ENCODE measurements at regions not wholly inside any gene's neighbourhood (a gene's known extent, or its start where the extent isn't known, plus 50 kb on each side); places are given as distances from the start of the nearest gene placed in this dataset.
"Not testable (repeated sequence)": the region's sequence is repeated elsewhere in the genome, so short reads cannot be mapped to it uniquely, and the experiment has no call there.

DNA sequence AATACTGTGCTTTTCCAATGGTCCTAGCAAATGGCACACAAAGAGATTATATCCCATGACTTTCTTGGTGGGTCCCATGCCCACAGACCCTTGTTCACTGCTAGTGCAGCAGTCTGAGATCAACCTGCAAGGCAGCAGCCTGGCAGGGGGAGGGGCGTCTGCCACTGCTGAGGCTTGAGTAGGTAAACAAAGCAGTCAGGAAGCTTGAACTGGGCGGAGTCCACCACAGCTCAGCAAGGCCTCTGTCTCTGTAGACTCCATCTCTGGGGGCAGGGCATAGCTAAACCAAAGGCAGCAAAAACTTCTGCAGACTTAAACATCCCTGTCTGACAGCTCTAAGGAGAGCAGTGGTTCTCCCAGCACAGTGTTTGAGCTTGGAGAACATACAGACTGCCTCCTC, 82.9 kb downstream of the ZNF737 start:
- in situ Hi-C loops (cut with HindIII; ENCODE audit: low pct_unique_long_range_greater_than_20kb, low sequenced_read_pairs) = no loop called here
- no peak for DNase-seq (ENCODE audit: low read depth)

DNA sequence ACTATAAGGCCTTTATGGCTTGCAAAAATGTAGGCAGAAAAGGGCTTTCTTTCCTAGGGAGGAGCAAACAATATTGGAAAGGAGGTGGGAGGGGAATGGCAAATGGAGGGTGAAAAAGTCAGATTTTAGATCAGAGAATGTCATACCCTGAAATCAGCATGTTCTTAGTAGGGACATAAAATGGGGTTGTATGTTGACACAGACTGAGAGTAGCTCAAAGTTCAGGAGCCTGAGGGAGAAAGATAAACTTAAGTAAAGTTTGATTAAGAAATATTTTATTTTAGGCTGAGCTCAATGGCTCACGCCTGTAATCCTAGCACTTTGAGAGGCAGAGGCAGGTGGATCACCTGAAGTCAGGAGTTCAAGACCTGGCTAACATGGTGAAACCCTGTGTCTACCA, 83.8 kb downstream of the ZNF737 start:
- in situ Hi-C loops (cut with HindIII; ENCODE audit: low pct_unique_long_range_greater_than_20kb, low sequenced_read_pairs) = no loop called here
- no peak for DNase-seq (ENCODE audit: low read depth)

DNA sequence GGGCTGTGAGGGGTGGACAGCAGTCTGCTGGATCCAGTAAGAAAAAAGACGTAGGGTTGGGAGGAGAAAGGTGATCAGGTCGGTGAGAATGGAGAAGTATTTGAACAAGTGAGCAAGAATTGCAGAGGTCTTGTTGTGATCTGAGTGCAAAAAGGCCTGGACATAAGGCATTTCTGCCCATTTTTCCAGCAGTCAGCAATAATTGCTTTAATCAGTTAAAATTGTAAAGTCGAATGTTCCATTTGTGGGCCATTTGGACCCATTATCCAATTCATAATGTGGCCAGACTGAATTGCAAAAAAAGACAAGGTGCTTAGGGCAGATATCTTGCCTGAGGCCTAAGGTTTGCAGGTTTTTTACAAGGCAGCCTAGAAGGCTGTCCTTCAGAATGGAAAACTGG, 86.1 kb downstream of the ZNF737 start:
- DNase-seq (ENCODE audit: low read depth) = no peak
- in situ Hi-C loops (cut with HindIII; ENCODE audit: low pct_unique_long_range_greater_than_20kb, low sequenced_read_pairs) = no loop called here

DNA sequence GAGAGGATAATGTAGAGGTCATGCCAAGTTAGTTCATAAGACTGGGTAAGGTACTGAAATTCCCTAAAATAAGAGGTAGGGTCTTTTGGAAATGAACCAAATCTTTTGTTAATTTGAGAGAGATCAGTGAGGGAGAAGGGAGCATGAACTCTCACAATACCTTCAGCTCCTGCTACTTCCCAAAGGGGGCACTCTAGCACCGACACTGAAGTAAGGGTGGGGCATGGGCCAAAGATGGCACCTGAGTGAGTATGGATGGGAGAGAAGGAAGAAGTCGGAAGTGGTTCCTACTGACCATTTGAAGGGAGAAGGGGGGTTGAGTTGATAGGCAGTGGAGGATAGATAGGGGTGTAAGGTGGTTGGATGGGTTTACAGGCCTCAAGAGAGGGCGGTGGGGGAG, 86.6 kb downstream of the ZNF737 start:
- DNase-seq (ENCODE audit: low read depth) = no peak
- in situ Hi-C loops (cut with HindIII; ENCODE audit: low pct_unique_long_range_greater_than_20kb, low sequenced_read_pairs) = no loop called here

DNA sequence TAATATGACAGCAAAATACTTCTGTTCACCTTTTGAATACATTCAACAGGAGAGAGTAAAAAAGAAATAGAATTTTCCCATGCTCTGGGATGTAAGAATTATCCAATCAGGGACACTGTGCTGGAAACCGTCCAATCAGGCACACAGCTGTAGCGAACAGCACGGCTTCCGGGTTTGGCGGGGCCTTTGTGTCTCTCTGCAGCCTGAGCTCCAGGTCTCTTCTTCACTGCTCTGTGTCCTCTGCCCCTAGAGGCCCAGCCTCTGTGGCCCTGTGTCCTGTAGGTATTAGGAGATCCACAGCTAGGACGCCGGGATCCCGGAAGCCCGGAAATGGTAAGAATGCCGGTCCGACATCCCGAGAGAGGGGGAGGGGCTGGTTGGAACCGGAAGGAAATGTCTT, 92.7 kb downstream of the ZNF737 start:
- in situ Hi-C loops (cut with HindIII; ENCODE audit: low pct_unique_long_range_greater_than_20kb, low sequenced_read_pairs) = no loop called here
- no peak for DNase-seq (ENCODE audit: low read depth)

DNA sequence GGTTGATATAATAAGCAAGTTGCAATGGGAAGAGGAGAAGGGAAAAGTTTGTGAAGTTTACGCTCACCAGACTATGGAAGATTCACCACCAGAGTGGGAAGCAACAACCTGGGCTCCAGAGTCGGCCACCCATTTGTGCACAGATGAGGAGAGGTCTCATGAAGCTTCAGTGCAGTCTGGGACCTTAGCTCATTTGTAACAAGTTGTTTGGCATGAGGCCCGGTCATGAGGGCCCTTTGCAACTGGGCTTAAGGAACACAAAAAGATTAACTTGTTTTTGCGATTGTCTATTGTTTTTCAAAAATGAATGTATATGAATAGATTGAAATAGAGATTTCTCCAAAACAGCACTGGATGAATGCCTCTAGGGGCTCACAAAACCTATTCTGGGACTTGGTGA, 94.2 kb downstream of the ZNF737 start:
- in situ Hi-C loops (cut with HindIII; ENCODE audit: low pct_unique_long_range_greater_than_20kb, low sequenced_read_pairs) = no loop called here
- no peak for DNase-seq (ENCODE audit: low read depth)

DNA sequence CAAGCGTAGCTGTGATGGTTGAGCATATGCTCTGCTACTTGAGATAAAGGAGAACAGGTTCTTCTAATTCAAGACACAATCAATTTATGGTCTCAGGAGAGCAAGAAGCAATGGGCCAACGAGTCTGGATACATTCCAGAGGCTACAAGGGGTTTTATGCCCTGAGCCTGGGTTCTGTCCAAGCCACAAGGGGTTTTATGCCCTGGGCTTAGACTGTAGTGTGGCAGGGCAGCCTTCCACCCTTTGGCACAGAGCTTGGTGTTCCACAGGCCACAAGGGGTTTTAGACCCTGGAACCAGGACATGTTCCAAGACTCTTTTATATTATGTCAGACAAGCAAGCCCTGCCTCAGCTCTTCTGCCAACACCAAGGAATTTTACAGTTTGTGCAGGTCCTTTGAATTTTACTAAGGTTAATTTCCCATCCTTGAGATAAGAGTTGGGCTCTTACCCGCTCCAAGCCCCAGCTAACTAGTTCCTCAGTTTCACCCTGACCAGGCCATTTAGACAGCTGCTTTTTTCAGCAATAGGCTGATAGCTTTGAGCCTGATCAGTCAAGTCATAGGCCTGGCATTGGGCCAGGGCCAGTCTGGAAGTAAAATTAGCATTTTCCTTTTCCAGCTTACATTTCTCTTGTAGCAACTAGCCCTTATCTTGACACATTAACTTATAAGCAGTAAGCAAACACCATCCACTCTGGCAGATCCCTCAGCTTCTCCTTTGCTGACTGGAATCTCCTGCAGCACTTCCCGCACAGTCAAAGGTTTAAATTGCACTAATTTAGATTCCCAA, 95.0 kb downstream of the ZNF737 start:
- DNase-seq (ENCODE audit: low read depth) = no peak
- in situ Hi-C loops (cut with HindIII; ENCODE audit: low pct_unique_long_range_greater_than_20kb, low sequenced_read_pairs) = no loop called here

DNA sequence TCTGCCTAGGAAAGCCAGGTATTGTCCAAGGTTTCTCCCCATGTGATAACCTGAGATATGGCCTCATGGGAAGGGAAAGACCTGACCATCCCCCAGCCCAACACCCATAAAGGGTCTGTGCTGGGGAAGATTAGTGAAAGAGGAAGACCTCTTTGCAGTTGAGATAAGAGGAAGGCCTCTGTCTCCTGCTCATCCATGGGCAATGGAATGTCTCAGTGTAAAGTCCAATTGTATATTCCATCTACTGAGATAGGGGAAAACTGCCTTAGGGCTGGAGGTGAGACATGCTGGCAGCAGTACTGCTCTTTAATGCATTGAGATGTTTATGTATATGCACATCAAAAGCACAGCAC, 99.0 kb downstream of the ZNF737 start:
- in situ Hi-C loops (cut with HindIII; ENCODE audit: low pct_unique_long_range_greater_than_20kb, low sequenced_read_pairs); DNase-seq (ENCODE audit: low read depth): not testable (repeated sequence)

DNA sequence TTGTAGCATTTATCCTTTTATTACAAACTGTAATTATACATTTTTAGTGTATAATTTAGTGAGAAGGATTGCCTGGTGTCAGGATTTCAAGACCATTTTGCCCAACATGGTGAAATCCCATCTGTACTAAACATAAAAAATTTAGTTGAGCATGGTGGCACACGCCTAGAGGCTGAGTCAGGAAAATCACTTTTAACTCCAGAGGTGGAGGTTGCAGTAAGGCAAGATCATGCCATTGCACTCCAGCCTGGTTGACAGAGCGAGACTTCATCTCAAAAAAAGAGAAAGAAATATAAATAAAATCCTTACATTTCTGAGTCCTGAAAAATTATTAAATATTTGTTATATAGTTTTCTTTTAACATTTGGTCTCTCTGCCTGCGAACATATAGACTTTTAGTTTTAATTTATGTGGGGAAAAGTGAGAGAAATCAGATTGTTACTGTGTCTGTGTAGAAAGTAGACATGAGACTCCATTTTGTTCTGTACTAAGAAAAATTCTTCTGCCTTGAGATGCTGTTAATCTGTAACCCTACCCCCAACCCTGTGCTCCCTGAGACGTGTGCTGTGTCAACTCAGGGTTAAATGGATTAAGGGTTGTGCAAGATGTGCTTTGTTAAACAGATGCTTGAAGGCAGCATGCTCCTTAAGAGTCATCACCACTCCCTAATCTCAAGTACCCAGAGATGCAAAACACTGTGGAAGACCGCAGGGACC, 99.5 kb downstream of the ZNF737 start:
- in situ Hi-C loops (cut with HindIII; ENCODE audit: low pct_unique_long_range_greater_than_20kb, low sequenced_read_pairs); DNase-seq (ENCODE audit: low read depth): not testable (repeated sequence)

DNA sequence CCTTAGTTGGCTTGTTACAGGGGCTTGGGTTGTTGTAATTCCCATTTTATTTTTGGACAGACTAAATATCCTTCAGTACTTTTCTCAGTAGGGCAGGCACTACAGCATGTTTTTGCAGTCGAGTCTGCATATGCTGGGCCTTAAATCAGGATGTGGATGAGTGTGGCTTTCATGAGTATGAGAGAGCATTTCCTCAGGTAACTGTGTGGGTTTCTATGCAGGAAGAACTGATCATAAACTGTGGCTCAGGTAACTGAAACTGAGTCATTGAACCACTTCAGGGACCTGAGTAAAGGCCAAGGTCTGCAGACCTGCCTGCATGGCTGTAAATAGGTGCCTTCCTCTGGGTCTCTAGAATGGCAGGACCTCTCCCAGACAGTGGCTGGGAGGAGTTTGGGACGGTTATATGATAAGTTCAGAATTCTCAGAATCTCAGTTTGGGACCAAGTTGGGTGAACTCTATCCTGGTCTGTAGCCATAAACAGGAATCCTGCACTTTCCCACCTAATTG, 112.1 kb downstream of the ZNF737 start:
- in situ Hi-C loops (cut with HindIII; ENCODE audit: low pct_unique_long_range_greater_than_20kb, low sequenced_read_pairs) = no loop called here
- no peak for DNase-seq (ENCODE audit: low read depth)

DNA sequence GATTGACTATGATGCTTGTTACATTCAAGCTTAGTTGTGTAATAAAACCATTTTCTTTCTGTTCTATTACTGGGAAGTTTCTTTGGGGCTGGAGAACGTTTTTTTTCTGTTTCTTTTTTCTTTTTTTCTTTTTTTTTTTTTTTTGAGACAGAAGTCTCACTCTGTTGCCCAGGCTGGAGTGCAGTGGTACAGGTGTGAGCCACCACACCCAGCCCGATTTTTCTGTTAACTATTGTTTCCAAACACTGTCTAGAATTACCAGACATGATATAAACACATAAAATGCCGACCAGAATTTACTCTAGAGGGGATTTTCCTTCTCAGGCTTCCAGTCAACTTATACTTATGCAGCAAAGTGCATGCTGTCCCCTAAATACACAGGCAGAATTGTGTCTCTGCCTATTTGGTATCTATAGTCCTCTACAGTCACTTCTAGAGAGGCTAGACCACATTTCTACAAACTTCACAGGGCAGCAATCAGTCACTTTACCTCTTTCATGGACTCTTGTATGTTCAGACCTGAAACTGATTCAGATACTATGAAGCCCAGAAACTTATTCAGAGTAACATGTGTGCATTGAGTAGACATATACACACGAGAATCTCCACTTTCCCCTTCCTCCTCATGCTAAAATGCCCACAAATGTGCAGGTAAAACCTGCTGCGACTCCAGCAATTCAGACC, 121.2 kb downstream of the ZNF737 start:
- in situ Hi-C loops (cut with HindIII; ENCODE audit: low pct_unique_long_range_greater_than_20kb, low sequenced_read_pairs) = no loop called here

DNA sequence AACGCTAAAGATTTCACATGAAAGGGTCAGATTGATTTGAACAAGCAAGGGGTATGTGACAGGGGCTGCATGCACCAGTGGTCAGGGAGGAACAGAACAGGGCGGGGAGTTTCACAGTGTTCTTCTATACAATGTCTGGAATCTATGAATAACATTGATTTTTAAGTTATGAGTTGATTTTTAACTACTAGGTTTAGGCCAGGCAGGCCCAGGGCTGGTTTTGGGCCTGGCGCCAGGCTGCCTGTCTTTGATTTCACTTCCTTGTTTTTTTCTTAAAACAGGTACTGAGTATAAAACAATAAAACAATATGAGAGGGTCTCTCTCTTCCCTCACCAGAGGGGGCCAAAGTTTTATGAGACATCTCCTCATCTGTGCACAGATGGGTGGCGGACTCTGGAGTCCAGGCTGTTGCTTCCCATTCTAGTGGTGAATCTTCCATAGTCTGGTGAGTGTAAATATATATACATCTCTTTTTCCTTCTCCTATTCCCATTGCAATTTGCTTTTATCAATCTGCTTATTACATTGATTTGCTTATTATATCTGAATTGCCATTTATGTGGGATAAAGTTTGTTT, 133.2 kb downstream of the ZNF737 start:
- in situ Hi-C loops (cut with HindIII; ENCODE audit: low pct_unique_long_range_greater_than_20kb, low sequenced_read_pairs); DNase-seq (ENCODE audit: low read depth): not testable (repeated sequence)

More for the DNA sequence above, 121.2 kb downstream of the ZNF737 start:
- DNase-seq (ENCODE audit: low read depth) = no peak

DNA sequence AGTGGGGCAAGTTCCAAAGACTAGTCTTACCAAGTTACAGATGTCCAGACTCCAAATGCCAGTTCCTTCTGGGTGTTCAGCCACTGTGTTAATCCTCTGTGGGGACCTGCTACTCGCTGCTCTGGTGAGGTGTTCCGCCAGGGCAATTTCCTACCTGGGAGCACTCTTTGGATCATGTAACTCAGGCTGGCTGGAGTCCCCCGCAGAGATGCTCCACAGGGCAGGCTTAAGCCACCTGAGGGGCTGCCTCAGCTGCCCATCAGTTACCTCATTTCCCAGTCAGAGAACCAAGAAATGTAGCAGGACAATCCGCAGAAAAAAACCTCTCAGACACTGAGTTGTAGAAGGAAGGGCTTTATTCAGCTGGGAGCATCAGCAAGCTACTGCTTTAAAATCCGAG, 133.8 kb downstream of the ZNF737 start:
- in situ Hi-C loops (cut with HindIII; ENCODE audit: low pct_unique_long_range_greater_than_20kb, low sequenced_read_pairs) = no loop called here
- DNase-seq (ENCODE audit: low read depth) = no peak

DNA sequence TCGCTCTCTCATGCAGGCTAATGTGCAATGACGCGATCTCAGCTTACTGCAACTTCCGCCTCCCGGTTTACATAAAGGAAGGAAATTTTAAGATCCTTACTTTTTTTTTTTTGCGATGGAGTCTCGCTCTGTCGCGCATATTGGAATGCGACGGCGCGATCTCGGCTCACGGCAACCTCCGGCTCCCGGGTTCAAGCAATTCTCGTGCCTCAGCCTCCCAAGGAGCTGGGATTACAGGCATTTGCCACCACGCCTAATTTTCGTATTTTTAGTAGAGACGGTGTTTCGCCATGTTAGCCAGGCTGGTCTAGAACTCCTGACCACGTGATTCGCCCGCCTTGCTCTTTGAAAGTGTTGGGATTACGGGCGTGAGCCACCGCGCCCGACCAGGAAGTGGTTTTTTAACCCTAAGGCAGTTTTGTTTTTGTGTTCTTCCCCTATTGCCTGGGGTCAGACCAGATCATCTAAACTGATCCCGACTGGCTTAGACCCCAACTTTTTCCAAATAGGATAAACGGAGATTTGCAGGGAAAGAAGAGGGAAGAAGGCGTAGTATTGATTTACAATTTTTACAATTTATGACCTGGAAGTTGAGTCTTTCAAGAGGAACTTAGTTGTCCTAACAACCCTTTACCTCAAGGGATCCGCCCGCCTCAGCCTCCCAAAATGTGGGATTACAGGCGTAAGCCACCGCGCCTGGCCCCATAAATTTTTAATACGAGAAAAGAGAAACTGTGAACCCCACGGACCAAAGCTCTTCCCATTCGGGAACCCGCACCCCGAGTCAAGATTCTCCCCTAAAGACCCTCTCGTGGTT, 142.0 kb downstream of the ZNF737 start:
- peak; percentile 77 for DNase-seq (ENCODE audit: low read depth)
- in situ Hi-C loops (cut with HindIII; ENCODE audit: low pct_unique_long_range_greater_than_20kb, low sequenced_read_pairs) = no loop called here

DNA sequence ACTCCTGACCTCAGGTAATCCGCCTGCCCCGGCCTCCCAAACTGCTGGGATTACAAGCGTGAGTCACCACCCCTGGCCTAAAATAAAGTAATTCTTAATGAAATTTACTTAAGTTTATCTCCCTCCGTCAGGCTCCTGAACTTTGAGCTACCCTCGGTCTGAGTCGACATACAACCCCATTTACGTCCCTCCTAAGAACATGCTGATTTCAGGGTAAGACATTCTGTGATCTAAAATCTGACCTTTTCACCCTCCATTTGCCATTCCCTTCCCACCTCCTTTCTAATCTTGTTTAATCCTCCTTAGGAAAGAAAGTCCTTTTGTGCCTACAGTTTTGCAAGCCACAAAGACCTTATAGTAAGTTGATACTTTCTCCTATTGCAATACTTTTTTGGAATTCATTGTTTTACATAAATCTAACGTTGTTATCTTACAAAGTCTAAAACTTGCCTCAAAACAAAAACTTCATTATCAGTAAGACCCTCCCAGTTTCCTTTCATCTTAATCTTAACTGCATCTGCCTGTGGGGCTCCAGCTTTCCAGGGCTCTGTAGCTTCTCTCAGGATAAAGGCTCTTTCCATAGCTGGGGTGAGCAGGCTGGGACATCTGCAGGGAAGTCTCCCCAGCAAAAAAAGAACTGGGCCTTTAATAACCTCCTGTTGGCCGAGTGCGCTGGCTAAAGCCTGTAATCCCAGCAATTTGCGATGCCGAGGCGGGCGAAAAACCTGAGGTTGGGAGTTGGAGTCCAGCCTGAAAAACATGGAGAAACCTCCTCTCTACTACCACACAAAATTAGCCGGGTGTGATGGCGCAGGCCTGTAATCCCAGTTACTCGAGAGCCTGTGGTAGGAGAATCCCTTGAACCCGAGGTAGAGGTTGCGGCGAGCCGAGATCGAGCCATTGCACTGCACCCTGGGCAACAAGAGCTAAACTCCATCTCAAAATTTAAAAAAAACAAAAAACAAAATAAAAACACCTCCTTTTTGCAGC, 143.1 kb downstream of the ZNF737 start:
- no peak for DNase-seq (ENCODE audit: low read depth)
- in situ Hi-C loops (cut with HindIII; ENCODE audit: low pct_unique_long_range_greater_than_20kb, low sequenced_read_pairs) = no loop called here

DNA sequence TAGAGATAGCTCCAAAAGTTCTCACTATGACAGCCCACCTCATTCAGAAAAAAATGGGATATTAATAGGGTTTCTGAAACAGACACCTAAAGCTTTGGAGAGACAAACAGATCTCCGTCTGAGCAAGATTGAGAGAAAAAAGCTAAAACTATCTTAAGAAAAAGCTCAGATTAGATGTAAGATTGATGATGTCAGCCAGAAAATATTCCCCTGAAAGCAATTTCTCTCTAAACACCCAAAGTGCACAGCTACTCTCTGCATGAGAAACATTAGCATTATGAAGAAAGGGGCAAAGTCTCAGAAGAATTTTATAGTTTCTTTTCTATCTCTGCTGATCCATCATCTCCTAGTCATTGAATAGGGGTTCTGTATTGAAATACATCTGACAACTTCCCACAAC, 148.9 kb downstream of the ZNF737 start:
- no peak for DNase-seq (ENCODE audit: low read depth)
- in situ Hi-C loops (cut with HindIII; ENCODE audit: low pct_unique_long_range_greater_than_20kb, low sequenced_read_pairs) = no loop called here

DNA sequence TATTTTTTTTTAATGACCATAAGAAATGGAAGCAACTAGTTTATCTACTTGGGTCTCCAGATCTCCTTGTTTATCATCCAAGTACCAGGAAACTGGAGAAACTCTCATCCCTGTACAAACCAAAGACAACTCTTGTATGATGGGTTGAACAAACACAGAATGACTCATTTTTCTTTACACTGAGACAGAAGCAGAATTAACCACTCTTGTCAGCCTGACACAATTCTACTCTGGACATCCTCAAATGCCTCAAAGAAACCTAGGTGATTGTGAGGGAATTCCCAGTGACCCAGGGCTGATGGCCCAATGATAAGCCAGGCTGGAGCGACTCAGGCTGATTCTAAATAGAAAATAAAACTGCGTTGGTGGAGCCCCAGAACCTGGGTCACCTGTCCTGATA, 151.5 kb downstream of the ZNF737 start:
- peak; percentile 5 for DNase-seq (ENCODE audit: low read depth)
- in situ Hi-C loops (cut with HindIII; ENCODE audit: low pct_unique_long_range_greater_than_20kb, low sequenced_read_pairs) = no loop called here

Measured in Caki2 (cell line).